ENCODE measurements at regions not wholly inside any gene's neighbourhood (a gene's known extent, or its start where the extent isn't known, plus 50 kb on each side); places are given as distances from the start of the nearest gene placed in this dataset.
A peak's percentile ranks its signal among the peaks of the same experiment; 100 is the strongest.

DNA sequence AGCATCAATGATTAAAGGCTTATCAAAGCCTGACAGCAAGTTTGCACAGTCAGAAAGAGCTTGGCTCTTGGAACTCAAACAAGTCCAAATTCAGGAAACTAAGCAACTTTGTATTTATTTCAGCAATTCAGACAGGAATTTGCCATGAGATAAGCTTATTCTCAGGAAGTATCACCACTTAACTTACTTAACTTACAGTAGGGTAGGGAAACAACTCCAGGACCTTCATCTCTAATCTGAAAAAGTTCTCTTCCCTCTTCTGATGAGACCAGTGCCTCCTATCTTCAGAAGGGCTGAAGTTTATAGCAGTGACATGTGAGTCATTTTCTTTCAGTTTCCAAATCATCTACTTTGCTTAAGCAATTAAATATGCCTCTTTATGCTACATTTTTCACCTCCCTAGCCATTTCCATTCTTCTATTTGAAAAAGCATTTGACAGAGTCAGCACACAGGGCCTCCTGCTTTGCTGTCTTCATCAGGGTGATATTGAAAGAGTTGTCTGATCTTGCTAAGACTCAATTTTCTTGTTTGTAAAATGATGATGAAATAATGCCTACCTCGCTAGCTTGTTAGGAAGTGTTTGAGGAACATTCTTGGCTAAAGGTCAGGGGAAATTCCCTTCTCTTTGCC lies 389.5 kb downstream of the RND3 start:
- no peak overlapping the region for H3K4me3 ChIP-seq (ENCODE audit: low read depth, low read length)
- peaks cover 4% of the 10 kb centered on the region for H3K4me1 ChIP-seq (ENCODE audit: control insufficient read depth, insufficient read depth, low read length, unreplicated experiment)
- no peaks in the 10 kb centered on the region for H3K36me3 ChIP-seq (ENCODE audit: insufficient read depth, low read length)
- peak overlapping the region; percentile 53 for H2AFZ ChIP-seq (ENCODE audit: low read length, unreplicated experiment)
- no peaks in the 10 kb centered on the region for H3K79me2 ChIP-seq (ENCODE audit: control insufficient read depth, insufficient read depth, low read length, unreplicated experiment)
- no peaks in the 10 kb centered on the region for H3K27me3 ChIP-seq (ENCODE audit: insufficient read depth, low read length)
- no peak overlapping the region for H3K27ac ChIP-seq (ENCODE audit: low read depth, low read length)

DNA sequence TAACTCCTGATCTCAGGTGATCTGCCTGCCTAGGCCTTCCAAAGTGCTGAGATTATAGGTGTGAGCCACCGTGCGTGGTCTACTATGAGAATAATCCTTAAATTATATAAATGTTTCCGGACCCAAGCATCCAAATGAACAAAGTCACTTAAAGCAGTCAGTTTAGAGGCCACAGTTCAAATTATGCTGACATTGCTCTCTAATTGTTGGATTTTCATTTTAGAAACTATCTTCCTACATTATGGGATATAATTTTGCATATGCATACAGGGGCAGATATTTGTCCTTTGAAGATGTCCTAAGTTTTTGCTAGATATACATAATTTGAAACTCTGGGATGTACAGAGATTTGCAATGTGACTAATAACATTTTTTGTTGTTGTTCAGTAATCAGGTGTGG lies 390.1 kb downstream of the RND3 start:
- Histone ChIP-seq H3K27me3 (ENCODE audit: insufficient read depth, low read length) (no peaks in the 10 kb centered on the region), H3K79me2 (ENCODE audit: control insufficient read depth, insufficient read depth, low read length, unreplicated experiment) (no peaks in the 10 kb centered on the region), H2AFZ (ENCODE audit: low read length, unreplicated experiment) (no peak overlapping the region), H3K36me3 (ENCODE audit: insufficient read depth, low read length) (no peaks in the 10 kb centered on the region), H3K4me1 (ENCODE audit: control insufficient read depth, insufficient read depth, low read length, unreplicated experiment) (peaks cover 4% of the 10 kb centered on the region), H3K27ac (ENCODE audit: low read depth, low read length) (no peak overlapping the region), H3K4me3 (ENCODE audit: low read depth, low read length) (no peak overlapping the region)

DNA sequence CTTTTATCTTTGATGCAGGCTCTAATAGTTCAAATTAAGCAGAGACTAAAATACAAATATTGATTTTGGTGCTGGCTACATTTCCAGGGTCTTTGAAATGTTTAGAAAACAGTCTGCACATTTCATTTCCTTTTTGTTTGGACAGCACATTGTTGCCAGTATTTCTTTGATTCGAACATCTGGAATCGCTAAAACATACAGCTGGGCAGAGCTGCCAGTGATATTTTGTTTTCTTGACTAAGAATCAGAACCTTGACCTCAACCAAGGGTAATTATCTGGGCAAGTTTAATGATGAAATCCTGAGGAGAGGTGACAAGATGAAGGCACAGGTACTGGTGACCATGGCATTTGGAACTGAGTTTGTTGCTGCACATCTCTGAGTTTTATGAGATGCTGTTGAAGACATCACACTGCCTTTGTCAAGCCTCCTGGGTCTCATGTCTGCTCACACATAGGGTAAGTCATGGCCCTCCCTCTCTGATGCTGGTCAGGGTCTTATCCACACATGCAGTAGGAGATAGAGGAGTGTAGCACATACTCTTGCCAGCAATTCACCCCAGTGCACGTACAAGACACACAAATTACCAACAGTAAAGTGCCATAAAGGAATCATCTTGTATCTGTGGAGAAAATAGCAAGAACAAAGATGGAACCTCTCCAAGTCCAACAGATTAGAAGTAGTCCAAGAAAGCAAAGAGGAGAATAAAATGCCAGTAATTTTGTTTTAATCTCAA lies 391.9 kb downstream of the RND3 start:
- Histone ChIP-seq H3K27me3 (ENCODE audit: insufficient read depth, low read length) (no peaks in the 10 kb centered on the region), H2AFZ (ENCODE audit: low read length, unreplicated experiment) (no peak overlapping the region), H3K36me3 (ENCODE audit: insufficient read depth, low read length) (no peaks in the 10 kb centered on the region), H3K79me2 (ENCODE audit: control insufficient read depth, insufficient read depth, low read length, unreplicated experiment) (no peaks in the 10 kb centered on the region), H3K4me3 (ENCODE audit: low read depth, low read length) (no peak overlapping the region), H3K4me1 (ENCODE audit: control insufficient read depth, insufficient read depth, low read length, unreplicated experiment) (peaks cover 4% of the 10 kb centered on the region), H3K27ac (ENCODE audit: low read depth, low read length) (no peak overlapping the region)

DNA sequence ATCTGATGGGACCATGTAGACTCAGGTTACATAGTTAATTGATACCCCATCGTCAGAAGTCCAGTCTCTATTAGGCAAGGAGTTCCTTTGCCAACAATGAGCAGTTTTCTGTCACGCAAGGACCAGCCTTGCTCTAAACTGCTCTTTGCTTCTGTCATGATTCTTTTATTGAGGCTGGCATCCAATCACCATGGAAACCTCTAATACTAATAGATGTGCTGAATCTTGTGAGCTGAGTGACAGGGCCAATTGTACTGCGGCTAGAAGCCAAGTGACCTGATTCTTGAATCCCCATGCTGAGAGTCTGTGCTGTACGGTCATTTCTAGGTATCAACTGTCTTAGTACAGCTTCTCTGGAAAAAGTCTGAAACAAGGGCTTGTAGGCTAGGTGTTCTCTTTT lies 395.6 kb downstream of the RND3 start:
- Histone ChIP-seq H3K4me3 (ENCODE audit: low read depth, low read length) (no peak overlapping the region), H3K79me2 (ENCODE audit: control insufficient read depth, insufficient read depth, low read length, unreplicated experiment) (no peaks in the 10 kb centered on the region), H3K27me3 (ENCODE audit: insufficient read depth, low read length) (no peaks in the 10 kb centered on the region), H3K4me1 (ENCODE audit: control insufficient read depth, insufficient read depth, low read length, unreplicated experiment) (no peaks in the 10 kb centered on the region), H3K27ac (ENCODE audit: low read depth, low read length) (no peak overlapping the region), H2AFZ (ENCODE audit: low read length, unreplicated experiment) (no peak overlapping the region), H3K36me3 (ENCODE audit: insufficient read depth, low read length) (no peaks in the 10 kb centered on the region)

DNA sequence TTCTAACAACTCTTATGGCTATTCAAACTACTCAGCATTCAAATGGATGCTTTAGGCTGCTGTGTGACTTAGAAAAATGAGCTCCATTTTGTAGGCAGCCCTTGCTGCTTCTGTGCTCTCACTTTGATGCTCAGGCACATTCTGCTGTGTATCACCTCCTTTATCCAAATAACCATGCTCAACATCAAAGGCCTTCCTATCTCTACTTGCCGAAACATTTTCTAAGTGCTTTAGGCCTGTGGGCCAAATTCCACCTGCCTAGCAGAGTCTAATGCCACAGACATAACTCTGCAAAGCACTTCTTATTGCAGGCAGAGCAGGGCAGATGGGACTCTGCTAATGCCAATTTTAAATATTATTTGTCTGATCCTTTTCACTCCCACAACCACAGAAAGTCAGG lies 397.4 kb downstream of the RND3 start:
- Histone ChIP-seq H3K79me2 (ENCODE audit: control insufficient read depth, insufficient read depth, low read length, unreplicated experiment) (no peaks in the 10 kb centered on the region), H3K4me3 (ENCODE audit: low read depth, low read length) (no peak overlapping the region), H3K36me3 (ENCODE audit: insufficient read depth, low read length) (no peaks in the 10 kb centered on the region), H3K27me3 (ENCODE audit: insufficient read depth, low read length) (no peaks in the 10 kb centered on the region), H2AFZ (ENCODE audit: low read length, unreplicated experiment) (no peak overlapping the region), H3K4me1 (ENCODE audit: control insufficient read depth, insufficient read depth, low read length, unreplicated experiment) (no peaks in the 10 kb centered on the region), H3K27ac (ENCODE audit: low read depth, low read length) (no peak overlapping the region)

DNA sequence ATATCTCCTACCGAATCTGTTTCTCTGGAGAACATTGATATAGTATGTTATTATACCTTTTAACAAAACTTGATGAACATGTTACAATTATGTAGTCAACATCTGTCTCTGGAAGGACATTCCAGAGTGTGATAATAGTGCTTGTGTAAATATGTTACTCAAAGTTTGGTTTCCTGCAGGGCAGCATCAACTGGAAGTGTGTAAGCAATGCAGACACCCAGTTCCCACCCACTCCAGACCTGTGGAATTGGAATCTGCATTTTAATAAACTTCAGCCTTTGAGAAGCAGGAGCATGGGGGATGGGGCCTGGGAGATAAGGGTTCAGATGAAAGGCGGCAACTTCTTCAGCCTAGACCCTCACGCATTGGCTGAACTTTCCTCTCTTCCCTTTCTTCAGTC lies 398.9 kb downstream of the RND3 start:
- Histone ChIP-seq H3K27me3 (ENCODE audit: insufficient read depth, low read length) (no peaks in the 10 kb centered on the region), H3K27ac (ENCODE audit: low read depth, low read length) (no peak overlapping the region), H3K36me3 (ENCODE audit: insufficient read depth, low read length) (no peaks in the 10 kb centered on the region), H3K4me1 (ENCODE audit: control insufficient read depth, insufficient read depth, low read length, unreplicated experiment) (no peaks in the 10 kb centered on the region), H3K4me3 (ENCODE audit: low read depth, low read length) (no peak overlapping the region), H2AFZ (ENCODE audit: low read length, unreplicated experiment) (no peak overlapping the region), H3K79me2 (ENCODE audit: control insufficient read depth, insufficient read depth, low read length, unreplicated experiment) (no peaks in the 10 kb centered on the region)

DNA sequence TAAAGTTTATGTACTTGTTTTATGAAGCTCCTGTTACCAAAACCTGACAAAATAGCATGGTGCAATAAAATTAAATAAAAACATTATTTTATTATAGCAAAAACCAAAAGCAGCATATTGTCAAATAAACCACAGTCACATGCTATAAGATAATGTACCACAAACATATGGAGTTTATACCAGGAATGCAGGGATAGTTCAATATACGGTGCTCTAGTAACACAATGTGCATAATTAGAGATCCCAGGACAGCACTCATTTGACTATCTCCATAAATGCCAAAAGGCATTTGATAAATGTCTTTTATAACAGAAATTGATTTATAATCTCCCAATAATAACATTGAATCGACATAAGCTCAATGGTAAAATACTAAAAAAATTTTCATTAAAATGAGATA lies 402.0 kb downstream of the RND3 start:
- no peak overlapping the region for H3K27ac ChIP-seq (ENCODE audit: low read depth, low read length)
- H3K4me3 ChIP-seq (ENCODE audit: low read depth, low read length), result no peak overlapping the region
- H3K79me2 ChIP-seq (ENCODE audit: control insufficient read depth, insufficient read depth, low read length, unreplicated experiment), result no peaks in the 10 kb centered on the region
- peaks cover 11% of the 10 kb centered on the region for H3K4me1 ChIP-seq (ENCODE audit: control insufficient read depth, insufficient read depth, low read length, unreplicated experiment)
- no peak overlapping the region for H2AFZ ChIP-seq (ENCODE audit: low read length, unreplicated experiment)
- no peaks in the 10 kb centered on the region for H3K27me3 ChIP-seq (ENCODE audit: insufficient read depth, low read length)
- H3K36me3 ChIP-seq (ENCODE audit: insufficient read depth, low read length), result no peaks in the 10 kb centered on the region

DNA sequence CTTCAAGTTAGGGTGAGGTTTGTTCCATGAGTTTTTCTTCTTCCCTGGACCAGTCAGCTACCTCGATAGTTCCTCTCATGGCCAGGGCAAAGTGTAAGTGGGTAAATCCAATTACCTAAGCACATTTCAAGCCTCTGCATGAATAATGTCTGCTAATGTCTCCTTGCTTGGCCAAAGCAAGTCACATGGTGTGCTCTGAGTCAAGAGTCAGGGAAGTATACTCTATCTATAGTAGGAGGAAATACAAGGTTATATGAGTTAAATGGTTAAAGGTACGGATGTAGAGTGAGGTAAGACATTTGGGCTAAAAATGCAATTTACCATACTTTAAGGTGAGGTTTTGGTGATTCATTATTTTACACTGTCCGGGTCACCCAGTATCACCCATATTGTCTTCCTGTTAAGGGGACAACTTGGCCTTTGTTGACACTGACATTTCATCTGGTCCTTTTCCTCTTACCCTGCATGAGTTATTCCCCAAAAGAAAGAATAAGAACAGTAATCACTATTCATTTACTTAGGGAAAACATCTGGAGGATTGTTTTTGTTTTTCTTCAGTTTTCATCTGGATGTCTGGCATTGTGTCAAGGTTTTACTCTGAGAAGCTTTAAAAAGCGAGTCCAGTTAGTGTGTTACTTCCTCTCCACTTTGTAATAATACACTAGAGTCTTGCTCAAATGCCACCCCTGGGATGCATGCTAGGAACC lies 405.5 kb downstream of the RND3 start:
- no peaks in the 10 kb centered on the region for H3K27me3 ChIP-seq (ENCODE audit: insufficient read depth, low read length)
- no peaks in the 10 kb centered on the region for H3K36me3 ChIP-seq (ENCODE audit: insufficient read depth, low read length)
- H2AFZ ChIP-seq (ENCODE audit: low read length, unreplicated experiment), result no peak overlapping the region
- no peaks in the 10 kb centered on the region for H3K79me2 ChIP-seq (ENCODE audit: control insufficient read depth, insufficient read depth, low read length, unreplicated experiment)
- H3K4me1 ChIP-seq (ENCODE audit: control insufficient read depth, insufficient read depth, low read length, unreplicated experiment), result peaks cover 12% of the 10 kb centered on the region
- H3K27ac ChIP-seq (ENCODE audit: low read depth, low read length), result no peak overlapping the region
- no peak overlapping the region for H3K4me3 ChIP-seq (ENCODE audit: low read depth, low read length)

DNA sequence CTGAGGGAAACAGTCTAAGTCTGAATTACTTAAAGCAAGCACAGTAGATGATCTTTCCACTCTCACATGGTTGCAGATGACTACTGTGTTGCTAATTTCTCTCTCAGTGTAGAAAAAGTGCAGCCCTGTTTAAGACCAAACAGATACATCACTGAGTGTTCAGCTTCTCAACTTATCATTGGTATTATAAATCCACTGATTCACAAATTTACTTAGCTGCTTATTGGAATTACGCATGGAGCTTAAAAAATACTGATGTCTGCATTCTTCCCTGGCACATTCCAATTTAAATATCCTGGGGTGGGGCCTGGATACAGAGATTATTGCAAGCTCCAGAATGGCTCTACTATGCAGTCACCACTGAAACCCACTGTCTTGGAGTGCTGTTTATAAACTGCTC lies 411.2 kb downstream of the RND3 start:
- Histone ChIP-seq H3K4me3 (ENCODE audit: low read depth, low read length) (0 out of 2 replicates have a peak overlapping the region, but pooled peaks have one; percentile 16), H2AFZ (ENCODE audit: low read length, unreplicated experiment) (peak overlapping the region; percentile 89), H3K4me1 (ENCODE audit: control insufficient read depth, insufficient read depth, low read length, unreplicated experiment) (peaks cover 20% of the 10 kb centered on the region), H3K79me2 (ENCODE audit: control insufficient read depth, insufficient read depth, low read length, unreplicated experiment) (no peaks in the 10 kb centered on the region), H3K27me3 (ENCODE audit: insufficient read depth, low read length) (no peaks in the 10 kb centered on the region), H3K36me3 (ENCODE audit: insufficient read depth, low read length) (no peaks in the 10 kb centered on the region), H3K27ac (ENCODE audit: low read depth, low read length) (peak overlapping the region; percentile 85)

DNA sequence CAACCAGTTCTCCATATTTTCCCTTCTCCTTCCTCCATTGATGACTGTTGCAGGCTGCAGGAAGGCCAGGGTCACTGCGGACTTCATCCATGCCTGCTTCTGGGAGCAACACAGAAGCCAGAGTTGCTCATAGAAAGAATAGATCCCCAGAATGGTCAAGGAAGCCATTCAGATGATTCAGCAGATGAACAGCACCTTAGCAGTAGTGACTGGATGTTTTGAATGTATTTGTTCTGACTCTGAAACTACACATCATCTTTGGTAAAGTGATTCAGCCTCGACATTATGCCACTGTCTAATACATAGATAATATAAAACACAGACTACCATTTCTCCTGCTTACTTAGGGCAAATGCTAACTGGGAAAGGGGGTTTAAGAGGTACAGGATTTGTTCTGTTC lies 411.6 kb downstream of the RND3 start:
- Histone ChIP-seq H3K27ac (ENCODE audit: low read depth, low read length) (peak overlapping the region; percentile 85), H2AFZ (ENCODE audit: low read length, unreplicated experiment) (peak overlapping the region; percentile 89), H3K27me3 (ENCODE audit: insufficient read depth, low read length) (no peaks in the 10 kb centered on the region), H3K36me3 (ENCODE audit: insufficient read depth, low read length) (no peaks in the 10 kb centered on the region), H3K79me2 (ENCODE audit: control insufficient read depth, insufficient read depth, low read length, unreplicated experiment) (no peaks in the 10 kb centered on the region), H3K4me3 (ENCODE audit: low read depth, low read length) (0 out of 2 replicates have a peak overlapping the region, but pooled peaks have one; percentile 16), H3K4me1 (ENCODE audit: control insufficient read depth, insufficient read depth, low read length, unreplicated experiment) (peaks cover 19% of the 10 kb centered on the region)

DNA sequence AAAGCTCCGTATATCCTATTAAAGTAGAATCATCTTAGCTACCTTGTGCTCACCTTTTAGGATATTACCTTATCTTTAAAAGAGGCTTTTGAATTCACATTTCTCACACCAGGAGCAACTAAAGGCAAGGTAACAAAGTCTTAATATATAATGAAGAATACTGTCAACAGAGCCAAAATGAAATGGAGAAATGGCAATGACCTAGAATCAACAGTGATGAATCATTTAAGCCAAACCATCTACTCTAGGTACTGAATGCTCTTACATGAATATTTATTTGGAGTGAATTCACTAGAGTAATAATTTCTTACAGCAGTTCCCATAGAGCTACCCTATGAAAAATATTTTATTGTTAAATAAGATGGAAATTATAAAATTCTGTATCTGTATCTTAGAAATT lies 421.0 kb downstream of the RND3 start:
- Histone ChIP-seq H3K4me1 (ENCODE audit: control insufficient read depth, insufficient read depth, low read length, unreplicated experiment) (peaks cover 14% of the 10 kb centered on the region), H3K36me3 (ENCODE audit: insufficient read depth, low read length) (no peaks in the 10 kb centered on the region), H3K79me2 (ENCODE audit: control insufficient read depth, insufficient read depth, low read length, unreplicated experiment) (no peaks in the 10 kb centered on the region), H3K27me3 (ENCODE audit: insufficient read depth, low read length) (no peaks in the 10 kb centered on the region), H3K4me3 (ENCODE audit: low read depth, low read length) (no peak overlapping the region), H2AFZ (ENCODE audit: low read length, unreplicated experiment) (no peak overlapping the region), H3K27ac (ENCODE audit: low read depth, low read length) (no peak overlapping the region)

Data from ACC112 (cell line).